ENCODE measurements at regions not wholly inside any gene's neighbourhood (a gene's known extent, or its start where the extent isn't known, plus 50 kb on each side); places are given as distances from the start of the nearest gene placed in this dataset.

GRCh38 chr15:31156226-31156625, 54.7 kb upstream of the TRPM1 start:
- TF ChIP-seq ZNF416 (tag by site-specific recombination; IDR thresholded peaks at IDR 0.05) (no peak), ZNF26 (tag by site-specific recombination; IDR thresholded peaks at IDR 0.05) (no peak), ZNF473 (tag by site-specific recombination; IDR thresholded peaks at IDR 0.05) (no peak), INSM2 (tag by site-specific recombination; IDR thresholded peaks at IDR 0.05) (no peak), ZNF148 (tag by site-specific recombination; IDR thresholded peaks at IDR 0.05; ENCODE audit: borderline replicate concordance) (no peak), ZNF211 (tag by site-specific recombination; IDR thresholded peaks at IDR 0.05; ENCODE audit: low read depth) (no peak), HOXA7 (CRISPR knock-in tag; IDR thresholded peaks at IDR 0.05; ENCODE audit: borderline replicate concordance) (no peak), YY1 (tag by site-specific recombination; IDR thresholded peaks at IDR 0.05) (no peak), ZNF157 (tag by site-specific recombination; IDR thresholded peaks at IDR 0.05) (no peak), ZNF514 (tag by site-specific recombination; IDR thresholded peaks at IDR 0.05) (no peak), ZNF433 (tag by site-specific recombination; IDR thresholded peaks at IDR 0.05; ENCODE audit: low read depth) (no peak), ELK4 (IDR thresholded peaks at IDR 0.05; ENCODE audit: borderline replicate concordance, low read depth, low read length) (no peak), ZBTB7A (tag by site-specific recombination; IDR thresholded peaks at IDR 0.05; ENCODE audit: low read depth) (no peak), REPIN1 (tag by site-specific recombination; IDR thresholded peaks at IDR 0.05; ENCODE audit: low read depth) (no peak), KLF9 (tag by site-specific recombination; IDR thresholded peaks at IDR 0.05; ENCODE audit: low read depth) (no peak), ZNF488 (tag by site-specific recombination; IDR thresholded peaks at IDR 0.05) (no peak), ZSCAN16 (tag by site-specific recombination; IDR thresholded peaks at IDR 0.05) (no peak), SP7 (tag by site-specific recombination; IDR thresholded peaks at IDR 0.05) (no peak), ZBTB26 (tag by site-specific recombination; optimal IDR thresholded peaks at IDR 0.05) (no peak), ZNF600 (tag by site-specific recombination; IDR thresholded peaks at IDR 0.05) (no peak)
- ChIA-PET POLR2A (interaction anchor here (0.7 kb wide), 1 partner anchor 45 kb away, joined by 5 read pairs; no protein-coding TSS in a partner anchor), CTCF (no interaction called here)
- Histone ChIP-seq H3K27ac (ENCODE audit: extremely low read depth, low read depth, low read length) (no peak overlapping the region), H3K4me1 (ENCODE audit: control insufficient read depth, insufficient read depth, low read length) (no peaks in the 10 kb centered on the region), H3K36me3 (ENCODE audit: control insufficient read depth in 2 of 2, insufficient read depth in 1 of 2, low read length in 2 of 2) (no peaks in the 10 kb centered on the region), H3K4me3 (ENCODE audit: low read depth, low read length) (no peak overlapping the region), H3K9me3 (ENCODE audit: control insufficient read depth, insufficient read depth, low read depth, low read length) (no peaks in the 10 kb centered on the region)
